ENCODE measurements at regions not wholly inside any gene's neighbourhood (a gene's known extent, or its start where the extent isn't known, plus 50 kb on each side); places are given as distances from the start of the nearest gene placed in this dataset.

- no peak for DNase-seq (ENCODE audit: low read depth)
- Histone ChIP-seq H3K27me3 (ENCODE audit: control insufficient read depth, insufficient read depth, low read length) (no peaks in the 10 kb centered on the region), H3K36me3 (ENCODE audit: control insufficient read depth, insufficient read depth, low read length) (no peaks in the 10 kb centered on the region), H3K4me3 (ENCODE audit: low read depth, low read length) (no peak overlapping the region)
- no peak for TF ChIP-seq CTCF (IDR thresholded peaks at IDR 0.05; ENCODE audit: insufficient read depth, low read length, poor library complexity, severe bottlenecking)
Observed at GRCh38 chr11:80986421-80987074, 1545.7 kb upstream of the TENM4 start.

GRCh38 chr11:80980227-80980626 is 1539.4 kb upstream of the TENM4 start:
- Histone ChIP-seq H3K36me3 (ENCODE audit: control insufficient read depth, insufficient read depth, low read length) (no peaks in the 10 kb centered on the region), H3K27me3 (ENCODE audit: control insufficient read depth, insufficient read depth, low read length) (no peaks in the 10 kb centered on the region), H3K4me3 (ENCODE audit: low read depth, low read length) (no peak overlapping the region)
- peak; percentile 58 for DNase-seq (ENCODE audit: low read depth)
- TF ChIP-seq CTCF (IDR thresholded peaks at IDR 0.05; ENCODE audit: insufficient read depth, low read length, poor library complexity, severe bottlenecking), result no peak

GRCh38 chr11:80973786-80974185 is 1533.0 kb upstream of the TENM4 start:
- no peak for DNase-seq (ENCODE audit: low read depth)
- Histone ChIP-seq H3K27me3 (ENCODE audit: control insufficient read depth, insufficient read depth, low read length) (no peaks in the 10 kb centered on the region), H3K4me3 (ENCODE audit: low read depth, low read length) (no peak overlapping the region), H3K36me3 (ENCODE audit: control insufficient read depth, insufficient read depth, low read length) (no peaks in the 10 kb centered on the region)
- TF ChIP-seq CTCF (IDR thresholded peaks at IDR 0.05; ENCODE audit: insufficient read depth, low read length, poor library complexity, severe bottlenecking), result no peak

- no peaks in the 10 kb centered on the region for H3K27me3 ChIP-seq (ENCODE audit: control insufficient read depth, insufficient read depth, low read length)
- no peak for DNase-seq (ENCODE audit: low read depth)
- no peaks in the 10 kb centered on the region for H3K36me3 ChIP-seq (ENCODE audit: control insufficient read depth, insufficient read depth, low read length)
- no peak overlapping the region for H3K4me3 ChIP-seq (ENCODE audit: low read depth, low read length)
- no peak for TF ChIP-seq CTCF (IDR thresholded peaks at IDR 0.05; ENCODE audit: insufficient read depth, low read length, poor library complexity, severe bottlenecking)
Observed at GRCh38 chr11:80970037-80970436, 1529.2 kb upstream of the TENM4 start.

GRCh38 chr11:80967649-80968048 is 1526.8 kb upstream of the TENM4 start:
- no peak overlapping the region for H3K4me3 ChIP-seq (ENCODE audit: low read depth, low read length)

More at GRCh38 chr11:80967649-80968048, 1526.8 kb upstream of the TENM4 start:
- no peak for TF ChIP-seq CTCF (IDR thresholded peaks at IDR 0.05; ENCODE audit: insufficient read depth, low read length, poor library complexity, severe bottlenecking)
- Histone ChIP-seq H3K36me3 (ENCODE audit: control insufficient read depth, insufficient read depth, low read length) (no peaks in the 10 kb centered on the region), H3K27me3 (ENCODE audit: control insufficient read depth, insufficient read depth, low read length) (no peaks in the 10 kb centered on the region)
- DNase-seq (ENCODE audit: low read depth), result no peak
